ENCODE measurements at regions not wholly inside any gene's neighbourhood (a gene's known extent, or its start where the extent isn't known, plus 50 kb on each side); places are given as distances from the start of the nearest gene placed in this dataset.

DNA sequence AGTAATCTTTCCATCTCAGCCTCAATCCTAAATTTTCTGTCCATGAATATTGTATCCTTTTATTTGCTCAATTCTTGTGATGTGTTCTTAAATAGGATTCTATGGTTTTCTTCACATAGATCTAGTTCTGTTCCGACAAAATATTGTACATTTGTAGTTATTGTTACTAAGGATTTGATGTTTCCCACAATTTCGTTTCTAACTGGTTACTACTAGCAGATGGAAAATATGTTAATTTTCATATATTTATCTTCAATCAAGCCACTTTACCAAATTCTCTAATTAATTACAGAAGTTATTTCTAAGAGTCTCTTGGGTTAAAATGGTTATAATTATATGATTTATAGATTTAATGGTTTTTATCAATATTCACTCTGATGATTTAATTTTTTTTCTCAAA lies 60.3 kb downstream of the SEC61B start:
- H3K9me3 Mint-ChIP-seq, result no peaks in the 10 kb centered on the region
- H3K36me3 Mint-ChIP-seq, result no peaks in the 10 kb centered on the region
- H3K27me3 Mint-ChIP-seq, result peaks cover 12% of the 10 kb centered on the region
- H3K27ac Mint-ChIP-seq, result no peak overlapping the region
- no peaks in the 10 kb centered on the region for H3K4me1 Mint-ChIP-seq
- H3K4me3 Mint-ChIP-seq, result no peak overlapping the region

DNA sequence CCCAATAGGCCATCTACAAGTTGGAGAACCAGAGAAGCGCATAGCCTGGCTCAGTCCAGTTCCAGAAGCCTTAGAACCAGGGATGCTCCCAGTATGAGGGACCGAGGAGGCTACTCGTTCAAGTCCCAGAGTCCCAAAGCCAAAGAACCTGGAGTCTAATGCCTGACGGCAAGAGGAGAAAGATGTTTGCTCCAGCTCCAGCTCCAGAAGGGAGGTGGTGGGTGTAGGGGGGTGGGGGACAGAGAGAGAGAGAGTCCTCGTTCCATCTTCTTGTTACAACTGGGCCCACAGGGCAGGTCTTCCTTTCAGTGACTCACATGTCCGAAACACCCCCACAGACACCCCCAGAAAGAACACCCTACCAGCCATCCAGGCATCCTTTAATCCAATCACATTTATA lies 63.9 kb downstream of the SEC61B start:
- Mint-ChIP-seq H3K4me3 (no peak overlapping the region), H3K4me1 (no peaks in the 10 kb centered on the region), H3K9me3 (no peaks in the 10 kb centered on the region), H3K27ac (no peak overlapping the region), H3K27me3 (peaks cover 12% of the 10 kb centered on the region), H3K36me3 (no peaks in the 10 kb centered on the region)

DNA sequence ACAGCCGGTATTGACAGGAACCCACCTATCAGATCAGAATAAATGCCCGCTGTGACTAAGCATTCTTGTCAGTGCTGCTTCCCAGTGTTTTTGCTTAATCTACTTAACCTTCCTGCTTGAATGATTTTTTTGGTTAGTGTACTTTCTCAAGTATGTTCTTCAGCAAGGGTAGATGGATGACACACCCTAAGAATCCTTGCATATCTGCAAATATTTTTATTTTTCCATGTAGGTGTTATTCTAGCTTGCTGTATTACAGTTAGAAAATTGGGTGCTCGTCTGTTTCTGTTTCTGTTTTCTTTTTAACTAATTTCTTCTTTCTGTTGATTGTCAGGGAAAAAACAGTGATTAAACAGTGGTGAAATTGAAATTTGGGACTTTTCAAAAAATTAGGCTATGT lies 64.5 kb downstream of the SEC61B start:
- Mint-ChIP-seq H3K9me3 (no peaks in the 10 kb centered on the region), H3K27me3 (peaks cover 12% of the 10 kb centered on the region), H3K4me3 (no peak overlapping the region), H3K27ac (no peak overlapping the region), H3K4me1 (no peaks in the 10 kb centered on the region), H3K36me3 (no peaks in the 10 kb centered on the region)

DNA sequence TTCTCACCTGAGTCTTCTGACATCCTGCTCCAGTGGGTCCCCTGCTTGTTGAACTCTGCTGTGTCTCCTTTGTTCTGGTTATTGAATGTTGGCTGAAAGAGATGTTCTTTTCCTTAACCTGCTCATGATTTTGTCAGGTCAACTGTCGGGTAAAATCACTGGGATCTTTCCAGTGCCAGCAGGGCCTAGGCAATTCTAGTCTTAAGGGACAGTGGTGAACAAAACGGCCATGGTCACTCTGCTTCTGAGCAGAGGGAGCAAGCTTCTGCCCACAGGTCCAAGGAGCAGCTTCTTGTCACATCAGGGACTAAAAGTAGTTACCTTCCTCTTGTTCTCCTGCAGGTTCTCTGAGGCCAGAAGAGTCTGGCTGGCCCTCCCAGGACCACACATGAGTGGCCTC lies 65.6 kb downstream of the SEC61B start:
- H3K36me3 Mint-ChIP-seq, result no peaks in the 10 kb centered on the region
- no peak overlapping the region for H3K4me3 Mint-ChIP-seq
- no peaks in the 10 kb centered on the region for H3K4me1 Mint-ChIP-seq
- no peaks in the 10 kb centered on the region for H3K9me3 Mint-ChIP-seq
- no peak overlapping the region for H3K27ac Mint-ChIP-seq
- H3K27me3 Mint-ChIP-seq, result peaks cover 9% of the 10 kb centered on the region

DNA sequence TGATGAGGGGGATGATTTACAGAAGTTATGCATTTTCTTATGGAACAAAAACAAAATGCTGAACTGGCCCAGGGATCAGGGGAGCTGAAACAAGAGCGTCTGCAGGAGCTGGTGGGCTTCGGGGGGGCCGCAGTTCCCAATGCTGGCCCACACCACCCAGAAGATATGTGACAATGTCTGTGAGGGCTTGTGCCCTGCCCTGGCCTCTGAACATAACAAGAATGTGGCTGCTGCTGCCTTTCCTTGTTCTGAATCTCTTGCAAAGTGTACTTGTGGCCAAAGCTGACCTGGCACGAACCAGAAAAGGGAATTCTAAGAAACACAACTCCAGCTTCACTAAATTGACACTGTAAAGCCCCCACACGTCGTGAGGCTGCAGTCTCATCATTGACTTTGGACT lies 66.7 kb downstream of the SEC61B start:
- Mint-ChIP-seq H3K4me3 (no peak overlapping the region), H3K36me3 (no peaks in the 10 kb centered on the region), H3K4me1 (no peaks in the 10 kb centered on the region), H3K27me3 (peaks cover 9% of the 10 kb centered on the region), H3K9me3 (no peaks in the 10 kb centered on the region), H3K27ac (no peak overlapping the region)

DNA sequence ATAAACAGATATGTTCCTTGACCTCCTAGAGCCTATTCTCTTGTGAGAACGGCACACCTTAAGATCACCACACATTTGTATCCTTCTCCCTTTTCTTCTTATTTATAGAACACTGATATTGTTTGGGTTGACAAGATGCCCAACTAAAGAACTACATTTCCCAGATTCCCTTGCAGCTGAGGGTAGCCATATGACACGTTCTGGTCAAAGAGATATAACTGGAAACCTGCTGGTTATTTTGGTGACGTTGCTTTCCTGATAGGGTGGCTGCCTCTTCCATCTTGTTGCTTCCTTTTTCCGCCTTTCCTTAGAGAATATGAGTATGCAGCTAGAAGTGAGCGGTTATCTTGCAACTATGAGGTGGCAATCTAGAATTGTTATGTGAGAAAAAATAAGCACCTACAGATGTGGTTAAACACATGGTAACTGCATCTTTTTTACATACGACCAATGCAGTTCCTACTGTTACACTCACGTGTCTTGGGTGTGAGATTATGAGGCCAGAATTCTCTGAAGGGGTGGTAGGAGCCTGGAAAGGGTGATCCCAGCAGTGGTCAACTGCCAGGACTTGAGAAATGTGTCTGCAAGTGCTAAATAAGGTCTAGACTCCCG lies 72.9 kb downstream of the SEC61B start:
- no peaks in the 10 kb centered on the region for H3K27me3 Mint-ChIP-seq
- H3K27ac Mint-ChIP-seq, result no peak overlapping the region
- no peaks in the 10 kb centered on the region for H3K9me3 Mint-ChIP-seq
- no peaks in the 10 kb centered on the region for H3K4me1 Mint-ChIP-seq
- no peak overlapping the region for H3K4me3 Mint-ChIP-seq
- no peaks in the 10 kb centered on the region for H3K36me3 Mint-ChIP-seq

DNA sequence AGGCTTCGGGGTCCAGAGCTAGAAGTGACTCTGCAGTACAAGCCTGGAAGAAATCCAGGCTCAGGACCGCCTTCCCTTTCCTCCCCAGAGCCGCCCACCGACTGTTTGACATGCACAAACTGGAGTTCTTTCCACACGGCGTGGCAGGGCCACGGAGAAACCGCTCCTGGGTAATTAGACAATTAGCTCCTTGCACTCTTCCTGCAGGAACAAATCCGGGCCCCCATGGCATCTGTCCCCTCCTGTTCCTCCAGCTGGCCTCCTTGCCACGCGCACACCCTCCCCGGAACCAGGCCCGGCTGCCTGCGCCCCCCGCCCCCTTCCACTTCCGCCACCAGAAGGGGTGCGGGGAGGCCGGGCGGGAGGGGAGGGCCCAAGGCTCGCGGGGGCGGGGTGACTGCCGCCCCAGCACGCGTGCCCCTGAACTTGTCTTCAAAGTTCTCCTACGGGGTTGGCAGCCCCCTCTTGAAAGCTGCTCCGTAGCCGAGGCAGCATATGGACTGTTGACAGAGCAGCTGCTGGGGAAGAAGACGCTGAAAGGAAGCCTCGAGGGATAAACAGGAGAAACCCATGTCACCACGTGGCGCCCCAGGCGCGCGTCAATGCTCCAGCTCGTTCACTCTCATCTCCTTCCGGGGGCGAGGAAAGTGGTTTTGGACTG lies 74.3 kb downstream of the SEC61B start:
- H3K36me3 Mint-ChIP-seq, result no peaks in the 10 kb centered on the region
- H3K4me3 Mint-ChIP-seq, result no peak overlapping the region
- H3K9me3 Mint-ChIP-seq, result no peaks in the 10 kb centered on the region
- no peak overlapping the region for H3K27ac Mint-ChIP-seq
- peaks cover 1% of the 10 kb centered on the region for H3K27me3 Mint-ChIP-seq
- no peaks in the 10 kb centered on the region for H3K4me1 Mint-ChIP-seq

DNA sequence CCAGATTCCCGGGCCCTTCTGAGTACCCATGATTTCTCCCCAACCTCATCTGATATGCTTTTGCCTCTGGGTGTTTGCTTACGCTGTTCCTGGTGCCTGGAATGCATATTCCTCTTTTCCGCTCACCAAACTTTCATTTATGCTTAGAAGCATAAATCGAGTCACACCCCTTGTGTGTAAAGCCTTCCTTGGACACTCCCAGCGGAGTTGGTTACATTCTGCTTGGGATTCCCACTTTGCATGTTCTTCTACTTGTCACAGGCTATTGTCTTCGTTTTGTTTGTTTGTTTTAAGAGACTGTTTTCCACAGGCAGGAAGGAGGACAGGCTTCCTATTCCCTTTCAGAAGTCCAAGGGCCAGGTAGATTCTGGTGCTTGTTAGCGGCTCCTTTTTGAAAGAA lies 76.5 kb downstream of the SEC61B start:
- H3K27ac Mint-ChIP-seq, result no peak overlapping the region
- H3K9me3 Mint-ChIP-seq, result no peaks in the 10 kb centered on the region
- H3K4me1 Mint-ChIP-seq, result no peaks in the 10 kb centered on the region
- H3K4me3 Mint-ChIP-seq, result no peak overlapping the region
- peaks cover 2% of the 10 kb centered on the region for H3K27me3 Mint-ChIP-seq
- no peaks in the 10 kb centered on the region for H3K36me3 Mint-ChIP-seq

DNA sequence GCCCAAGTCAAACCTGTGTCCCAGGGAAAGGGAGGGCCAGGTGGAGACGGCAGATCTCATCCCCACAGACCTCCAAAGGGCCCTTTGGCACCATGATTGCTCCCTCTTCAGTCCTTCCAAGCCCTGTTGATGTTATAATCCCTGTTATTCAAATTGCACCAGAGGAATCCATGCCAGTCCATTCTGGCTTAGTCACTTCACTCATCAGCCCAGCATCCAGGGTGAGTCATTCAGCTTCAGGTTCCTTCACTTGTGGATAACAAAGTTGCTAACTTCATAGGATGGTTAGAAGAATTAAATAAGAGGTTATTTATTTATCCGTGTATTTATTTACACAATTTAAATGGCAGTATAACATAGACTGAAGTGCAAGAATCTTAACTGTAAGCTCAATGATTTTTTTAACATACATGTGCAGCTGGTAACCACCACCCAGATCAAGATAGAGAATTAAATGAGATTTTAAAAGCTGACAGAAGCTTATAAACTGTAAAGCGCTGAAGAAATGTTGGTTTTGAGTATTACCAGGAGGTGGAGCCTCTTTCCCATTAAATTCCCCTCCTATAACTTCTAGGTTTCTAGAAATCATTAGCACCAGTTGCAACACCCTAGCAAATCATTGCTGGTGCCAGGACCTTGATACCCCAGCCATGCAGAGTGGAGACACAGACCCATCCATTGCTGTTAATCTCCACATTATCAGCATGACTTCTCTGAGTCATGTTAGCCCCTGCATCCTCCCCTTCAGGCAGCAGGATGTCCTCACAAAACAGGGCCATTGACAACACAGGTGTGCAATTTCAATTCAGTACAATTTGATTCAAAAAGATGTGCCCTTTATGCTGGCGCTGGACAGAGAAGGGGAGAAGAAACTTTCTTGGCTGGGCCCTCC lies 77.4 kb downstream of the SEC61B start:
- no peaks in the 10 kb centered on the region for H3K9me3 Mint-ChIP-seq
- H3K27me3 Mint-ChIP-seq, result peaks cover 3% of the 10 kb centered on the region
- H3K4me3 Mint-ChIP-seq, result no peak overlapping the region
- no peak overlapping the region for H3K27ac Mint-ChIP-seq
- H3K36me3 Mint-ChIP-seq, result no peaks in the 10 kb centered on the region
- H3K4me1 Mint-ChIP-seq, result no peaks in the 10 kb centered on the region

DNA sequence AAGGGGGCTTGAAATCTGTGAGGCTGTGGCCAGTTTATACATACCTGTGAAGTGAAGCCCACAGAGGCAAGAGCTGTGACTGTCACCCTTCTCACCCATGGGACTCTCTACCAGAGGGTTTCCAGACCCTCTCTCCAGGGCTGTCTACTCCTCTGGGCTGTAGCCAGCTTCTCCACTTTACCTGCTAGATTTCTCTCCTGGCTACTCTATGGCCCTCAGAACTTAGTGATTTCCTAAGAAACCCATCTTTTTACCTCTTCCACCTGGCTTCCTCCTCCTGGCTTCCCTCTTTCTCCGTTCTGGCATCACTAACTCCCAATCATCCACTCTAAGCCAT lies 78.0 kb downstream of the SEC61B start:
- H3K27me3 Mint-ChIP-seq, result peaks cover 3% of the 10 kb centered on the region
- H3K36me3 Mint-ChIP-seq, result no peaks in the 10 kb centered on the region
- no peak overlapping the region for H3K4me3 Mint-ChIP-seq
- H3K27ac Mint-ChIP-seq, result peak overlapping the region; percentile 56
- H3K9me3 Mint-ChIP-seq, result no peaks in the 10 kb centered on the region
- no peaks in the 10 kb centered on the region for H3K4me1 Mint-ChIP-seq

DNA sequence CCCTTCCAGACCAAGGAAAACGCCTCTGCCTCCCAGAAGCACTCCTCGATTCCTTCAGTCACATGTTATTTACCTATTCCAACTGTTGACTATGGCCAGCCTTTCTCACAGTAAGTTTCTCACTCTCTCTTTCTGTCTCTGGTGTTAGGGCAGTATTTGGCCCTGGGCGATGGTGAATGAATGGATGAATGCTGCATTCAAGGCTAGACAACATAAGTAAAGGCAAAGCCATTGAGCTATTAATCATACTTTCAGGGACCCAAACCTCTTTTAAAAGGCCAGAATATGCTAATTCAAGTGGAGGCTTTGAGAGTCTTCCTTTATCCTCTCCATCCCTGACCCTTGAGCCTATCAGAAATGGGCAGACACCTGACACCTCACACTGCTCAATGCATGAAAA lies 78.5 kb downstream of the SEC61B start:
- Mint-ChIP-seq H3K4me3 (no peak overlapping the region), H3K27me3 (peaks cover 3% of the 10 kb centered on the region), H3K36me3 (no peaks in the 10 kb centered on the region), H3K9me3 (no peaks in the 10 kb centered on the region), H3K27ac (peak overlapping the region; percentile 56), H3K4me1 (no peaks in the 10 kb centered on the region)

DNA sequence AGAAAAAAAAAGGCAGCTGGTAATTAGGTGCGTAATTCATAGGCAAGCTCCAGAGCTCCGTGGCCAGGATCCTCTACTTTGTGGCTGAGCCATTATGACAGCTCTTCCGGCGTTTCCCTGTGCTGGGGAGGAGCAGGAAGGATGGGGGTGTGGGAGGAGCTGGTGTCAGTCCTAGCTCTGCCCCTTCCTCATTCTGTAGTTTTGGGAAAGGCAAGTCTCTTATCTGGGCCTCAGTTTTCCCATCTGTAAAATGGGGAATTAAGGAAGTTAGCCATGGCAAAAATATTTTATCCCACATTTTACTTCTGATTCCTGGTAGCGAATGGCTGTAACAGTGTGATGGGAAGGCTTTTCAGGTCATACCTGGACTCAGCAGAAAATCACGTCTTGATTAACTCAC lies 81.1 kb downstream of the SEC61B start:
- no peaks in the 10 kb centered on the region for H3K9me3 Mint-ChIP-seq
- no peaks in the 10 kb centered on the region for H3K36me3 Mint-ChIP-seq
- no peaks in the 10 kb centered on the region for H3K4me1 Mint-ChIP-seq
- no peak overlapping the region for H3K4me3 Mint-ChIP-seq
- peaks cover 3% of the 10 kb centered on the region for H3K27me3 Mint-ChIP-seq
- H3K27ac Mint-ChIP-seq, result no peak overlapping the region

DNA sequence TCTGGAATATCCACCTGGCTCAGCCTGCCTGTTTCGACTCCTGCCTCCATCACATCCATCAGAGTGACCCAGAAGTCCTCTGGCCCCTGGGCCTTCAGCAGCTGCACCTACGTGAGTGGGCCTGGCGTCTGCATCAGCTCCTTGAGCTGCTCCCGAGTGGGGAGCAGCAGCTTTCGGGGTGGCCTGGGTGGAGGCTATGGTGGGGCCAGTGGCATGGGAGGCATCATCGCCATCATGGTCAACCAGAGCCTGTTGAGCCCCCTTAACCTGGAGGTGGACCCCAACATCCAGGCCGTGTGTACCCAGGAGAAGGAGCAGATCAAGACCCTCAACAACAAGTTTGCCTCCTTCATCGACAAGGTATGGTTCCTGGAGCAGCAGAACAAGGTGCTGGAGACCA lies 83.0 kb downstream of the SEC61B start:
- Mint-ChIP-seq H3K36me3 (no peaks in the 10 kb centered on the region), H3K27ac (no peak overlapping the region), H3K4me1 (no peaks in the 10 kb centered on the region), H3K9me3 (no peaks in the 10 kb centered on the region), H3K27me3 (peaks cover 3% of the 10 kb centered on the region), H3K4me3 (no peak overlapping the region)

DNA sequence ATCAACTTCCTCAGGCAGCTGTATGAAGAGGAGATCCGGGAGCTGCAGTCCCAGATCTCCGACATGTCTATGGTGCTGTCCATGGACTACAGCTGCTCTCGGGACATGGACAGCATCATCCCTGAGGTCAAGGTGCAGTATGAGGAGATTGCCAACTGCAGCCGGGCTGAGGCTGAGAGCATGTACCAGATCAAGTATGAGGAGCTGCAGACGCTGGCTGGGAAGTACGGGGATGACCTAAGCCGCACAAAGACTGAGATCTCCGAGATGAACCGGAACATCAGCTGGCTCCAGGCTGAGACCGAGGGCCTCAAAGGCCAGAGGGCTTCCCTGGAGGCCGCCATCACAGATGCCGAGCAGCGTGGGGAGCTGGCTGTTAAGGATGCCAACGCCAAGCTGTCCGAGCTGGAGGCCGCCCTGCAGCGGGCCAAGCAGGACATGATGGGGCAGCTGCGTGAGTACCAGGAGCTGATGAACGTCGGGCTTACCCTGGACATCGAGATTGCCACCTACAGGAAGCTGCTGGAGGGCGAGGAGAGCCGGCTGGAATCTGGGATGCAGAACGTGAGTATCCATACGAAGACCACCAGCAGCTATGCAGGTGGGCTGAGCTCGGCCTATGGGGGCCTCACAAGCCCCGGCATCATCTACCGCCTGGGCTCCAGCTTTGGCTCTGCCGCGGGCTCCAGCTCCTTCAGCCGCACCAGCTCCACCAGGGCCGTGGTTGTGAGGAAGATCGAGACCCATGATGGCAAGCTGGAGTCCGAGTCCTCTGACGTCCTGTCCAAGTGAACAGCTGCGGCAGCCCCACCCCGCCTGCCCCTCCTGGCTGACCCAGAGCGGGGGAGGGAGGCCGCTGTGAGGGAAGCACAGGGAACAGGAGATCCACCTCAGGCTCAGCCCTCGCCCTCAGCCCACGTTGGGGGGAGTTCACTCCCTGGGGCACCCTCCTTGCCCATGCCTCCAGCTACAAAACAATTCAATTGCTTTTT lies 84.0 kb downstream of the SEC61B start:
- Mint-ChIP-seq H3K4me1 (no peaks in the 10 kb centered on the region), H3K27me3 (peaks cover 2% of the 10 kb centered on the region), H3K27ac (no peak overlapping the region), H3K36me3 (no peaks in the 10 kb centered on the region), H3K9me3 (no peaks in the 10 kb centered on the region), H3K4me3 (no peak overlapping the region)

DNA sequence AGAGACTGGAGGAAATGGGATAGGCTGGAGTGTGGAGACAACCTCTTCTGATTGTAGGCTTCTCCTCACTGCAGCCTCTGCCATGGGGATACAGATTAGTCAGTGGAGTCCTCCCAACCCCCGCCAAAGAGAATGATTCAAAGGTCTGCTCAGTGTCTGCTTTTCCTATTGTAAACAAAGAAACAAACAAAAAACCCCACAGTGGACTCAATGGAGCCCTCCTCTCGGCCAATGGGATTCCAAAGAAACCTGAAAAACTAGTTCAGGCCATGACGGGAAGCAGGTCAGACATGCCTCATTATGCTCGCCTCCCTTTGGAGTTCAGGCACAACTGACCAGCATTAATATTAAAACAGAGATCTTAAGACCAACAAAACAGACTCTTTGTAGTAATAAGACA lies 85.8 kb downstream of the SEC61B start:
- H3K4me1 Mint-ChIP-seq, result no peaks in the 10 kb centered on the region
- H3K4me3 Mint-ChIP-seq, result no peak overlapping the region
- peaks cover 2% of the 10 kb centered on the region for H3K27me3 Mint-ChIP-seq
- no peaks in the 10 kb centered on the region for H3K9me3 Mint-ChIP-seq
- H3K27ac Mint-ChIP-seq, result no peak overlapping the region
- no peaks in the 10 kb centered on the region for H3K36me3 Mint-ChIP-seq
